WTC11 (cell line): ENCODE measurements at regions not wholly inside any gene's neighbourhood (a gene's known extent, or its start where the extent isn't known, plus 50 kb on each side); places are given as distances from the start of the nearest gene placed in this dataset.

Experiments used
- ATAC-seq: fragments of 200-7000 bp; cut with Tn5 transposase; 2 replicates; pipeline ENCODE4 v1.10.0; 2021; ENCODE audit warnings: mild to moderate bottlenecking, moderate library complexity
- CTCF ChIA-PET: fragments of 300-600 bp; sonication (Branson Sonifier 250); formaldehyde crosslinking; loops from one replicate; lab custom pipeline; 2021; ENCODE audit warnings: antibody characterized with exemption; lab: Charles Lee
- POLR2A ChIA-PET: fragments of 350-600 bp; sonication (Branson Sonifier 250); formaldehyde crosslinking; loops from one replicate; lab custom pipeline; 2021; ENCODE audit warnings: antibody characterized with exemption; lab: Charles Lee
- DNase-seq: peaks from one replicate; pipeline ENCODE4 v3.0.0; 2021; ENCODE audit warnings: low spot score
- H3K27ac Mint-ChIP-seq: 2 replicates; pipeline ENCODE4 v1.8.0; 2021; ENCODE audit warnings: mixed read lengths
- H3K27me3 Mint-ChIP-seq: 2 replicates; pipeline ENCODE4 v1.8.0; 2021; ENCODE audit warnings: low read depth, mild to moderate bottlenecking, moderate library complexity, mixed read lengths
- H3K36me3 Mint-ChIP-seq: 2 replicates; pipeline ENCODE4 v1.8.0; 2021; ENCODE audit warnings: mixed read lengths
- H3K4me1 Mint-ChIP-seq: 2 replicates; pipeline ENCODE4 v1.8.0; 2022; ENCODE audit warnings: mixed read lengths
- H3K4me3 Mint-ChIP-seq: 2 replicates; pipeline ENCODE4 v1.8.0; 2021; ENCODE audit warnings: mild to moderate bottlenecking, moderate library complexity, mixed read lengths
- H3K9me3 Mint-ChIP-seq: 2 replicates; pipeline ENCODE4 v1.8.0; 2021; ENCODE audit warnings: mixed read lengths
- ELF4 ChIP-seq: sonication (generic); formaldehyde crosslinking; IDR thresholded peaks from 2 replicates; pipeline ENCODE4 v1.8.1; 2022; ENCODE audit warnings: low read depth, mild to moderate bottlenecking, moderate library complexity, missing genetic modification reagents
- EMX1 ChIP-seq: fragments of 250-450 bp; sonication (Bioruptor Pico); IDR thresholded peaks from 2 replicates; pipeline ENCODE4 v1.8.0; 2021; ENCODE audit warnings: mild to moderate bottlenecking
- GTF2I ChIP-seq: fragments of 250-450 bp; sonication (Bioruptor Pico); conservative IDR thresholded peaks from 2 replicates; pipeline ENCODE4 v1.4.0; 2021; ENCODE audit warnings: mild to moderate bottlenecking
- JUN ChIP-seq: sonication (generic); formaldehyde crosslinking; IDR thresholded peaks from 2 replicates; pipeline ENCODE4 v1.8.0; 2023; ENCODE audit warnings: mild to moderate bottlenecking, missing genetic modification reagents
- KAT7 ChIP-seq: sonication (generic); formaldehyde crosslinking; IDR thresholded peaks from 2 replicates; pipeline ENCODE4 v1.8.1; 2023; ENCODE audit warnings: missing genetic modification reagents, mild to moderate bottlenecking, borderline replicate concordance
- NR2C2 ChIP-seq: sonication (generic); formaldehyde crosslinking; IDR thresholded peaks from 2 replicates; pipeline ENCODE4 v1.8.0; 2022; ENCODE audit warnings: mild to moderate bottlenecking, missing genetic modification reagents
- RORB ChIP-seq: fragments of 250-450 bp; sonication (Bioruptor Pico); IDR thresholded peaks from 2 replicates; pipeline ENCODE4 v1.9.0; 2021; ENCODE audit warnings: mild to moderate bottlenecking
- TCF7 ChIP-seq: sonication (generic); formaldehyde crosslinking; IDR thresholded peaks from 2 replicates; pipeline ENCODE4 v1.8.0; 2022; ENCODE audit warnings: mild to moderate bottlenecking, low read depth, missing genetic modification reagents, moderate library complexity
- ZNF138 ChIP-seq: sonication (generic); formaldehyde crosslinking; conservative IDR thresholded peaks from 2 replicates; pipeline ENCODE4 v1.8.1; 2022; ENCODE audit warnings: mild to moderate bottlenecking, moderate library complexity, missing genetic modification reagents
- ZNF232 ChIP-seq: sonication (generic); formaldehyde crosslinking; IDR thresholded peaks from 2 replicates; pipeline ENCODE4 v1.8.0; 2022; ENCODE audit warnings: mild to moderate bottlenecking, missing genetic modification reagents
- ZNF263 ChIP-seq: sonication (generic); formaldehyde crosslinking; IDR thresholded peaks from 2 replicates; pipeline ENCODE4 v1.8.1; 2022; ENCODE audit warnings: low read depth, mild to moderate bottlenecking, moderate library complexity, missing genetic modification reagents
- ZNF317 ChIP-seq: sonication (generic); formaldehyde crosslinking; IDR thresholded peaks from 2 replicates; pipeline ENCODE4 v1.8.1; 2023; ENCODE audit warnings: low read depth, mild to moderate bottlenecking, moderate library complexity, missing genetic modification reagents, borderline replicate concordance
- ZNF423 ChIP-seq: fragments of 250-450 bp; sonication (Bioruptor Pico); IDR thresholded peaks from 2 replicates; pipeline ENCODE4 v2.1.2; 2022; ENCODE audit warnings: mild to moderate bottlenecking, moderate library complexity
- TF ChIP-seq, protein P1 (sequence below): sonication (generic); formaldehyde crosslinking; IDR thresholded peaks from 2 replicates; pipeline ENCODE4 v1.8.1; 2023; ENCODE audit warnings: mild to moderate bottlenecking, missing genetic modification reagents, moderate library complexity
- TF ChIP-seq, protein P2 (sequence below): fragments of 250-450 bp; sonication (Bioruptor Pico); conservative IDR thresholded peaks from 2 replicates; pipeline ENCODE4 v1.9.0; 2021; ENCODE audit warnings: mild to moderate bottlenecking
- TF ChIP-seq, protein P3 (sequence below): sonication (generic); formaldehyde crosslinking; conservative IDR thresholded peaks from 2 replicates; pipeline ENCODE4 v1.8.1; 2022; ENCODE audit warnings: mild to moderate bottlenecking, missing genetic modification reagents
- TF ChIP-seq, protein P4 (sequence below): sonication (generic); formaldehyde crosslinking; IDR thresholded peaks from 2 replicates; pipeline ENCODE4 v1.8.0; 2023; ENCODE audit warnings: mild to moderate bottlenecking, missing genetic modification reagents
- TF ChIP-seq, protein P5 (sequence below): sonication (generic); formaldehyde crosslinking; IDR thresholded peaks from 2 replicates; pipeline ENCODE4 v1.8.1; 2022; ENCODE audit warnings: mild to moderate bottlenecking, moderate library complexity, missing genetic modification reagents
- TF ChIP-seq, protein P6 (sequence below): sonication (generic); formaldehyde crosslinking; IDR thresholded peaks from 2 replicates; pipeline ENCODE4 v1.8.1; 2023; ENCODE audit warnings: mild to moderate bottlenecking, moderate library complexity, missing genetic modification reagents
- TF ChIP-seq, protein P7 (sequence below): sonication (generic); formaldehyde crosslinking; IDR thresholded peaks from 2 replicates; pipeline ENCODE4 v1.8.0; 2023; ENCODE audit warnings: missing genetic modification reagents, mild to moderate bottlenecking, borderline replicate concordance

DNA sequence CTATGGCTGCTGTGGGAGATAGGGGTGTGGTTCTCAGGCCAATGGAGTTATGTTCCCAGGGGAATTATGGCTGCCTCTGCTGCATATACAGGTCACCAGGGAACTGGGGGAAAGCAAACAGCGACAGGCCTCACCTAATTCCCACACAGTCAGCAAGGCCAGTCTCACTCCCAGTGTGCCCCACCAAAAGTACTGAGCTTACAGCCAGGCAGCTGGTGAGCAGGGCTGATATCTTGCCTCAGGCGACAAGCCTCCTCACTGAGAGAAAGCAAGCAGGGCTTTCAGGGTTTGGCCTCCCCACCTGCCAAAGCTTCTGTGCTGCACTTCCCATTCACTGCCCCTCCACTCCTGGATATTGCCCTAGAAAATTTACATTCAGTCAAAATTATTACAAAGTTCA is 273.8 kb upstream of the TARS1 start:
- CTCF ChIA-PET = interaction anchor here (1.0 to 2.1 kb wide), 8 partner anchors 13 to 454 kb away, joined by 3 to 11 read pairs (median 4); no protein-coding TSS in a partner anchor

DNA sequence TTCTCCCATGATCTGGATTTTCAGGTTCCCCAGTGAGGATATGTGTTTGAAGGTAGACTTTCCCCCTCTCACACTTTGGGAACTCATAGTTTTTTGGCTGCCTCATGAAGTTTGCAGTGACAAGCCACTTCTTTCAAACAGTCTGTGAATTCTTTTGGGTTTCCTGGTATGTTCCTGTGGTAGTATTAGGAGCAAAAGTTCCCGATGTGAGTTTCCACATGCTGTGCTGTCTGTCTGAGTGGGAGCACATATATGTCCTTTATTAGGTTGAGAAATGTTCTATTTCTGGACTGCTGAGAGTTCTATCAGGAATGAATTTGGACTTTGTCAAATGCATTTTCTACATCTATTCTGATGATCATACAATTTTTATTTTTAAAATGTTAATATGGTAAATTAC is 273.2 kb upstream of the TARS1 start:
- CTCF ChIA-PET = interaction anchor here (1.4 to 2.1 kb wide), 5 partner anchors 14 to 454 kb away, joined by 3 to 11 read pairs (median 5); no protein-coding TSS in a partner anchor
- ATAC-seq = no peak
- no peak for TF ChIP-seq ZNF232 (CRISPR knock-in tag)
- TF ChIP-seq, protein P1, sequence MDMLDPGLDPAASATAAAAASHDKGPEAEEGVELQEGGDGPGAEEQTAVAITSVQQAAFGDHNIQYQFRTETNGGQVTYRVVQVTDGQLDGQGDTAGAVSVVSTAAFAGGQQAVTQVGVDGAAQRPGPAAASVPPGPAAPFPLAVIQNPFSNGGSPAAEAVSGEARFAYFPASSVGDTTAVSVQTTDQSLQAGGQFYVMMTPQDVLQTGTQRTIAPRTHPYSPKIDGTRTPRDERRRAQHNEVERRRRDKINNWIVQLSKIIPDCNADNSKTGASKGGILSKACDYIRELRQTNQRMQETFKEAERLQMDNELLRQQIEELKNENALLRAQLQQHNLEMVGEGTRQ = no peak
- TF ChIP-seq NR2C2 (CRISPR knock-in tag) = no peak
- TF ChIP-seq ZNF138 (CRISPR knock-in tag) = no peak
- TF ChIP-seq, protein P2, sequence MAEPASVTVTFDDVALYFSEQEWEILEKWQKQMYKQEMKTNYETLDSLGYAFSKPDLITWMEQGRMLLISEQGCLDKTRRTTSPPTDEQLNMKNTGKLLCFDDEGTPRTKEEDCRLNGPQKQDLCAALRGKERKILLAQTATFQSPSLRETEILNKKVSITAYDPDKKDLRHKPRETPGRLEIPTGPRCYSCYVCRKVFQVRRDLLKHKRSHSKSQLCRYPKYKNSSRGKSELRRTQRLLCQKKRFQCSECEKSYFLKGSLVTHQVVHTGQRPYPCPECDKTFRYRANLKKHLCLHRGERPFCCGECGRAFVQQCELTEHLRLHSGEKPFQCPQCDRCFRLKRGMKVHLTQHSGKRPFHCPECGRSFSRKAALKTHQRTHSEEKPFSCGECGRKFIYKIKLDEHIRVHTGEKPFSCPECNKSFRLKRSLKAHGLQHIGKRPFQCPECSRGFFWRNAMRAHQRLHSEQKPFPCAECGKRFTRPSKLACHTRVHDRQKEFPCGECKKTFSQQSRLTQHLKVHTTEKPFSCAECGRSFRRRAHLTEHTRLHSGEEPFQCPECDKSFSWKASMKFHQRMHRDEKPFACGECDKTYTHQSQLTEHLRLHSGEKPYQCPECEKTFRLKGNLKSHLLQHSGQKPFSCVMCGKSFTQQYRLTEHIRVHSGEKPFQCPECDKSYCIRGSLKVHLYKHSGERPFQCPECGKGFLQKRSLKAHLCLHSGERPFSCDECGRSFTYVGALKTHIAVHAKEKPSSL (CRISPR knock-in tag) = no peak
- no peak for TF ChIP-seq ZNF263 (CRISPR knock-in tag)
- no peak for TF ChIP-seq ZNF423 (CRISPR knock-in tag)
- TF ChIP-seq KAT7 (CRISPR knock-in tag) = no peak
- TF ChIP-seq ZNF317 = no peak

More for the DNA sequence above, 273.8 kb upstream of the TARS1 start:
- Mint-ChIP-seq H3K27me3 (no peaks in the 10 kb centered on the region), H3K36me3 (peaks cover 23% of the 10 kb centered on the region), H3K27ac (no peak overlapping the region), H3K9me3 (peaks cover 63% of the 10 kb centered on the region), H3K4me3 (no peak overlapping the region), H3K4me1 (no peaks in the 10 kb centered on the region)
- no peak for DNase-seq
- POLR2A ChIA-PET = no interaction called here
- TF ChIP-seq JUN (CRISPR knock-in tag) (no peak), GTF2I (no peak), TCF7 (CRISPR knock-in tag) (no peak), ELF4 (no peak), EMX1 (no peak), KAT7 (CRISPR knock-in tag) (no peak), RORB (CRISPR knock-in tag) (no peak)
- TF ChIP-seq, protein P3, sequence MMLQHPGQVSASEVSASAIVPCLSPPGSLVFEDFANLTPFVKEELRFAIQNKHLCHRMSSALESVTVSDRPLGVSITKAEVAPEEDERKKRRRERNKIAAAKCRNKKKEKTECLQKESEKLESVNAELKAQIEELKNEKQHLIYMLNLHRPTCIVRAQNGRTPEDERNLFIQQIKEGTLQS (CRISPR knock-in tag) = no peak
- TF ChIP-seq, protein P4, sequence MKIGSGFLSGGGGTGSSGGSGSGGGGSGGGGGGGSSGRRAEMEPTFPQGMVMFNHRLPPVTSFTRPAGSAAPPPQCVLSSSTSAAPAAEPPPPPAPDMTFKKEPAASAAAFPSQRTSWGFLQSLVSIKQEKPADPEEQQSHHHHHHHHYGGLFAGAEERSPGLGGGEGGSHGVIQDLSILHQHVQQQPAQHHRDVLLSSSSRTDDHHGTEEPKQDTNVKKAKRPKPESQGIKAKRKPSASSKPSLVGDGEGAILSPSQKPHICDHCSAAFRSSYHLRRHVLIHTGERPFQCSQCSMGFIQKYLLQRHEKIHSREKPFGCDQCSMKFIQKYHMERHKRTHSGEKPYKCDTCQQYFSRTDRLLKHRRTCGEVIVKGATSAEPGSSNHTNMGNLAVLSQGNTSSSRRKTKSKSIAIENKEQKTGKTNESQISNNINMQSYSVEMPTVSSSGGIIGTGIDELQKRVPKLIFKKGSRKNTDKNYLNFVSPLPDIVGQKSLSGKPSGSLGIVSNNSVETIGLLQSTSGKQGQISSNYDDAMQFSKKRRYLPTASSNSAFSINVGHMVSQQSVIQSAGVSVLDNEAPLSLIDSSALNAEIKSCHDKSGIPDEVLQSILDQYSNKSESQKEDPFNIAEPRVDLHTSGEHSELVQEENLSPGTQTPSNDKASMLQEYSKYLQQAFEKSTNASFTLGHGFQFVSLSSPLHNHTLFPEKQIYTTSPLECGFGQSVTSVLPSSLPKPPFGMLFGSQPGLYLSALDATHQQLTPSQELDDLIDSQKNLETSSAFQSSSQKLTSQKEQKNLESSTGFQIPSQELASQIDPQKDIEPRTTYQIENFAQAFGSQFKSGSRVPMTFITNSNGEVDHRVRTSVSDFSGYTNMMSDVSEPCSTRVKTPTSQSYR (CRISPR knock-in tag) = no peak
- TF ChIP-seq, protein P5, sequence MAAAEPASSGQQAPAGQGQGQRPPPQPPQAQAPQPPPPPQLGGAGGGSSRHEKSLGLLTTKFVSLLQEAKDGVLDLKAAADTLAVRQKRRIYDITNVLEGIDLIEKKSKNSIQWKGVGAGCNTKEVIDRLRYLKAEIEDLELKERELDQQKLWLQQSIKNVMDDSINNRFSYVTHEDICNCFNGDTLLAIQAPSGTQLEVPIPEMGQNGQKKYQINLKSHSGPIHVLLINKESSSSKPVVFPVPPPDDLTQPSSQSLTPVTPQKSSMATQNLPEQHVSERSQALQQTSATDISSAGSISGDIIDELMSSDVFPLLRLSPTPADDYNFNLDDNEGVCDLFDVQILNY (CRISPR knock-in tag) = no peak
- TF ChIP-seq, protein P6, sequence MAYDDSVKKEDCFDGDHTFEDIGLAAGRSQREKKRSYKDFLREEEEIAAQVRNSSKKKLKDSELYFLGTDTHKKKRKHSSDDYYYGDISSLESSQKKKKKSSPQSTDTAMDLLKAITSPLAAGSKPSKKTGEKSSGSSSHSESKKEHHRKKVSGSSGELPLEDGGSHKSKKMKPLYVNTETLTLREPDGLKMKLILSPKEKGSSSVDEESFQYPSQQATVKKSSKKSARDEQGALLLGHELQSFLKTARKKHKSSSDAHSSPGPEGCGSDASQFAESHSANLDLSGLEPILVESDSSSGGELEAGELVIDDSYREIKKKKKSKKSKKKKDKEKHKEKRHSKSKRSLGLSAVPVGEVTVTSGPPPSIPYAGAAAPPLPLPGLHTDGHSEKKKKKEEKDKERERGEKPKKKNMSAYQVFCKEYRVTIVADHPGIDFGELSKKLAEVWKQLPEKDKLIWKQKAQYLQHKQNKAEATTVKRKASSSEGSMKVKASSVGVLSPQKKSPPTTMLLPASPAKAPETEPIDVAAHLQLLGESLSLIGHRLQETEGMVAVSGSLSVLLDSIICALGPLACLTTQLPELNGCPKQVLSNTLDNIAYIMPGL (CRISPR knock-in tag) = no peak
- TF ChIP-seq, protein P7, sequence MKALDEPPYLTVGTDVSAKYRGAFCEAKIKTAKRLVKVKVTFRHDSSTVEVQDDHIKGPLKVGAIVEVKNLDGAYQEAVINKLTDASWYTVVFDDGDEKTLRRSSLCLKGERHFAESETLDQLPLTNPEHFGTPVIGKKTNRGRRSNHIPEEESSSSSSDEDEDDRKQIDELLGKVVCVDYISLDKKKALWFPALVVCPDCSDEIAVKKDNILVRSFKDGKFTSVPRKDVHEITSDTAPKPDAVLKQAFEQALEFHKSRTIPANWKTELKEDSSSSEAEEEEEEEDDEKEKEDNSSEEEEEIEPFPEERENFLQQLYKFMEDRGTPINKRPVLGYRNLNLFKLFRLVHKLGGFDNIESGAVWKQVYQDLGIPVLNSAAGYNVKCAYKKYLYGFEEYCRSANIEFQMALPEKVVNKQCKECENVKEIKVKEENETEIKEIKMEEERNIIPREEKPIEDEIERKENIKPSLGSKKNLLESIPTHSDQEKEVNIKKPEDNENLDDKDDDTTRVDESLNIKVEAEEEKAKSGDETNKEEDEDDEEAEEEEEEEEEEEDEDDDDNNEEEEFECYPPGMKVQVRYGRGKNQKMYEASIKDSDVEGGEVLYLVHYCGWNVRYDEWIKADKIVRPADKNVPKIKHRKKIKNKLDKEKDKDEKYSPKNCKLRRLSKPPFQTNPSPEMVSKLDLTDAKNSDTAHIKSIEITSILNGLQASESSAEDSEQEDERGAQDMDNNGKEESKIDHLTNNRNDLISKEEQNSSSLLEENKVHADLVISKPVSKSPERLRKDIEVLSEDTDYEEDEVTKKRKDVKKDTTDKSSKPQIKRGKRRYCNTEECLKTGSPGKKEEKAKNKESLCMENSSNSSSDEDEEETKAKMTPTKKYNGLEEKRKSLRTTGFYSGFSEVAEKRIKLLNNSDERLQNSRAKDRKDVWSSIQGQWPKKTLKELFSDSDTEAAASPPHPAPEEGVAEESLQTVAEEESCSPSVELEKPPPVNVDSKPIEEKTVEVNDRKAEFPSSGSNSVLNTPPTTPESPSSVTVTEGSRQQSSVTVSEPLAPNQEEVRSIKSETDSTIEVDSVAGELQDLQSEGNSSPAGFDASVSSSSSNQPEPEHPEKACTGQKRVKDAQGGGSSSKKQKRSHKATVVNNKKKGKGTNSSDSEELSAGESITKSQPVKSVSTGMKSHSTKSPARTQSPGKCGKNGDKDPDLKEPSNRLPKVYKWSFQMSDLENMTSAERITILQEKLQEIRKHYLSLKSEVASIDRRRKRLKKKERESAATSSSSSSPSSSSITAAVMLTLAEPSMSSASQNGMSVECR (CRISPR knock-in tag) = no peak
- ATAC-seq = peak; percentile 22; the same call in 1 of the 2 replicates

More for the DNA sequence above, 273.2 kb upstream of the TARS1 start:
- Mint-ChIP-seq H3K9me3 (peaks cover 63% of the 10 kb centered on the region), H3K27me3 (no peaks in the 10 kb centered on the region), H3K4me1 (no peaks in the 10 kb centered on the region), H3K27ac (no peak overlapping the region), H3K4me3 (no peak overlapping the region), H3K36me3 (peaks cover 23% of the 10 kb centered on the region)
- POLR2A ChIA-PET = no interaction called here
- DNase-seq = no peak
